ENCODE measurements at regions not wholly inside any gene's neighbourhood (a gene's known extent, or its start where the extent isn't known, plus 50 kb on each side); places are given as distances from the start of the nearest gene placed in this dataset.

DNA sequence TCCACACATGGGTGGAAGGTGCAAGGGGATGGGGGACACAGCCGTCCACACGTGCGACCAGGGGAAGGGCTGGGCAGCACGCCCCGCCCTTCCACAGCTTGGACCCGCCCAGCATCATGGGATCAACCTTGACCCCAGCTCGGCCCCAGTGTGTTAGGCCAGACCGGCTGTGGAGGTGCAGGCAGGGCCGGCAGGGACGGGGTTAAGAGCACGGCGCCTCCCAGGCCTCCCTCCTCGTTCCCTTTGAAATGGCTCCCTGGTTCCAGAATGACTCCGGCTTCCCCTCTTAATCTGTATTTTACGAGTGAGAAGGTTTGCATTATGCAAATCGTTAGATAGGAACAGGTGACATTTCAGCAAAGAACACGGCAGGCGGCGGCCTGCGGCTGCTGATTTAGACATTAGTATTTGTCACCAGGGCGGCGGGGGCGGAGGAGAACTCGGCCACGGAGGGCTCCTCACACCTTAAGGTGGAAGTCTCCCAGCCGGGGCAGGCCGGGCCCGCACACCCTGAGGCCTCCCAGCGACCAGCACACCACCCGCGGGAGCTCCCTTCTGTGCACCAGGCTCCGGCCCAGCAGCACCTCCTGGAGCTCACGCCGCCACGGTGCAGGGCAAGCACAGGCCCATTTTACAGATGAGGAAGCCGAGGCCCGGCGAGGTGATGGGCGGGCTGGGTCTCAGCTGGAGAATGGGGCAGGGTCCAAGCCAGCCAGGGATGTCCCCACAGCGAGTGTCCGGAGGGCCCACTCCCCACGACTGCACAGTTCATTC is 116.1 kb downstream of the FAM53A start:
- TF ChIP-seq GATA2 (IDR thresholded peaks at IDR 0.05; ENCODE audit: low read depth, low read length) = no peak
- TF ChIP-seq GATA3 (IDR thresholded peaks at IDR 0.05; ENCODE audit: low read depth, low read length) = no peak

DNA sequence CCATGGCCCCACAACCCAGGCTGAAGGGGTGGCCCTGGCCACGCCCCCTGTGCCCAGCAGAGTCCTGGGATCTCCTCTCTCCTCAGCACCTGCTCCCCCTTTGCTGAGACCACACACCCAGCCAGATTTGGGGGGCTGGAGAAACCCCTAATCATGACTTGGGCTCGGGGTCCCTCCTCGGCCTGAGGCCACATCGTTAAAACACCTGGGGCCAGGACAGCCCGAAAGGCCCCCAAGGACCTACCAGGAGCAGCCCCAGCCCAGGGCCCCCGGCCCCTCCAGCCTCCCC is 116.7 kb downstream of the FAM53A start:
- TF ChIP-seq GATA3 (IDR thresholded peaks at IDR 0.05; ENCODE audit: low read depth, low read length) (no peak), GATA2 (IDR thresholded peaks at IDR 0.05; ENCODE audit: low read depth, low read length) (no peak)

DNA sequence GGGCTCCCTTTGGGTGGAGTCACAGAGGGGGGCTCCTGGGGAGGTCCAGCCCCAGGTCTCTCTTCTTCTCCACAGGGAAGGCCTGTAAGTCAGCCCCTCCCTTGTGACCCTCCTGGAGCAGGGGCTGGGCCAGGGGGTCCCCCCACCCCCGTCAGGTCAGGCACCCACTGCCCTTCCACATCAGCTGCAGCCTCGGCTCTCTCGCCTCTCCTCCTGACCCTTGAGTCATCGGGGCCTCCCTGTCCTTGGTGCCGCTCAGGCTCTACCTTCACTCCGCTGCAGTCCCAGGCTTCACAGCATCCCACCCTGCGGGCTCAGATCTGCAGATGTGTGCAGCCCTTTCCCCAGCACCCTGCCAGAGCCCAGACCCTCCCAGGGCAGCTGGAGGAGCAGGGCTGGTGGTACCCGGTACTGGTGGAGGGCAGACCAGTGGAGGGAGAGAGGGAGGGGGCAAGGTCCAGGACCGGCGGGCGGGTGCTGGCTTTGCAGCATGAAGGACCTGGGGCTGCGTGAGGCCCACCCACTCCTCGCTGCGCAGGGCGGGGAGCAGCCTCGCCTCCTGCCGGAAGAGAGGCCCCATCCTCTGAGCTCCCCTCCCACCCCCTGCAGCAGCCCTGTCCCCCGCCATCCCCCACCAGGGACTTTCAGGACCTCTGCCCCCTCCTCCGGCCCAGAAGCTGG is 117.1 kb downstream of the FAM53A start:
- TF ChIP-seq GATA2 (IDR thresholded peaks at IDR 0.05; ENCODE audit: low read depth, low read length) (no peak), GATA3 (IDR thresholded peaks at IDR 0.05; ENCODE audit: low read depth, low read length) (no peak)

DNA sequence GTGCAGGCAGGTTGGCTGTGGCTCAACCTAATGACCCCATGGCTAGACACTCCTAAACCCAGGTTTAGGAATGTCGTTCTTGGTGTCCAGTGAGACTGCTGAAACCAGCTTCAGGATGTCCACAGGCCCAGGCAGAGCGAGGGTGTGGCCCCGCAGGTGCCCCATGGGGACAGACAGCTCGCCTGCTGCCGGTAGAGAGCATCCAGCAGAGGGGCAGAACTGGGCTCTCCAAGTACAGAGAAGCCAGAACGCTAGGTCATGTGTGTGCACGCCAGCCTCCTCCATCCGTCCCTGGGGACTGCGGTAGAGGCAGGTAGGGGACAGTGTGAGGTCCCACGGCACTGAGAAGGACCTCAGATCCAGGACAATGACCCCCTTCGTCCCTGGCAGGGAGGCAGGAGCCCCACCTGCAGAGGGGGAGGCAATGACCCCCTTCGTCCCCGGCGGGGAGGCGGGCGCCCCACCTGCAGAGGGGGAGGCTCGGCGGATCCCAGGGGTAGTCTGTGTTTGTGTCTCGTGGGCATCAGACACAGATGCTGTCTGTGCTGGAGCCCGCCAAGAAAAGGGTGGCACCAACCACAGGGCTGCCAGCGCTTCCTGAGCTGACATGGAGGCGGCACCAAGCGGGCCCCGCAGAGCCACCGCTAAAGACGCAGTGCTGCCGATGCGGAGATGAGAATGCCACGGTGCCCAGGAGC is 118.4 kb downstream of the FAM53A start:
- no peak for TF ChIP-seq GATA3 (IDR thresholded peaks at IDR 0.05; ENCODE audit: low read depth, low read length)
- TF ChIP-seq GATA2 (IDR thresholded peaks at IDR 0.05; ENCODE audit: low read depth, low read length) = no peak

DNA sequence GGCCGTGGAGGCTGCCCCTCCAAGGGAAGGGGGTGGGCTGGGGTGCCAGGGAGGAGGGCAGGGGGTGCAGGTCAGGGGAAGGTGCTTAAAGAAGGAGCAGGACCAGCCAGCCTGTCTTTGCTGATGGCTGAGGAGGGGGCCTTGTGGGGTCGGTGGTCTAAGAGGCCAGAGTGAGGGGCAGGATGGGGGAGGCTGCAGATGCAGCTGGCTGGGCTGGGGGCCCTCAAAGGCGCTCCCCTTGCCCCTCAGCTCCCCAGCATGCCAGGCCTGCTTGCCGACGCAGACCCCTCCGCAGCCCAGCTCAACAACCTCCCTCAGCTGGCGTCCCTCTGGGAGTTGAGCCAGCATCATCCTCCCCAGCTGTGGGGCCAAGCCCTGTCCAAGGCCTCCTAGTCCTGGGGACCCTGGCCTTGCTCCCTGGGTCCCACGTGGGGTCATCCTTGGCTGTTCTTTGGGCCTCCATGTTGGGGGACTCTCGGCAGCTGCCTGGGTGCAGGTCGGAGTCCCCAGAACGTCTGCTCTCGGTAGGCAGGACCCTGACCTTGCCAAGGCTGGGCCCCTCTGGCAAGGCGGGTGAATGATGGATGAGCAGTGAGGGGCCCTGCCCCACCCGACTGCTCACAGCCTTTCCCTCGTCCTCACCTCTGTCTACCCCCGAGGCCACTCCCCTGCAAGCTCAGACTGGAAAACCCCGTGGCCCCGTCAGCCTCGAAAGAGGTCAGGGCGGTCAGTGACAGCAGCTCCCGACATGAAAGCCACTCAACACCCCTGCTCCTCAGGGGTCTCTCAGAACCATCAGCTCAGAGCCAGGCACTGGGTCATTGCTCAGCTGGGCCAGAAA is 119.4 kb downstream of the FAM53A start:
- TF ChIP-seq GATA3 (IDR thresholded peaks at IDR 0.05; ENCODE audit: low read depth, low read length) = no peak
- TF ChIP-seq GATA2 (IDR thresholded peaks at IDR 0.05; ENCODE audit: low read depth, low read length) = no peak

DNA sequence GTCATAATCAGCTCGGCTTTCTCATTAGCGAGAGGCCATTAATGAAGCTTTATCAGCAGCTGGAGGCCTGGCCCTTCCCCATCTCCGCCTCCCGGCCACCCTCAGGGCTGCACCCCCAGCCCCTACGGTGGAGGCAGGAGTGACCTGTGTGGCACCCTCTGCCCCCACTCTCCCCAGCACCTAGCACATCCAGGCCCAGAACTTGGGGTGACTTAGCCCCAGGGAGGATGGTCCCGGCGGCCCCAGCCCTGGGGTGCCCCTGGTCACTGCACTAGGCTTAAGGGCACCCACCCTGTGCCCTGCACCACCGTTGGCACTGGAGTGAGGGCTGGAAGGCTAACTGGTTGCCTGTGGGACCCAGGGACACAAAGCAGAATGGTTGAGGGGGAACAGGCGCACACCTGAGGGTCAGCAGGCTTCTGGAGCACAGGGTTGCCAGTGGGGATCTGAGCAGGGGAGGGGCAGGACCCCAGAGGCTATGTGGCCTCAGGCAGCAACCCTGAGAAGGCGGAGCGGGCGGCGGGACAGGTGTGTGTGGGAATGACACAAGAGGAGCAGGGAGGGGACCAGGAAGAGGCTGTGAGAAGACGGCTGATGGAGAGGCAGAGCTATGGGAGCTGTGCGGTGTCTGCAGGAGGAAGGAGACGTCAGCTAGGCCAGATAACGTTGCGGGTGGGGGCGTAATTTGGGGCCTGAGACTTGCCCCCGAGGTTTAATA is 120.2 kb downstream of the FAM53A start:
- no peak for TF ChIP-seq GATA3 (IDR thresholded peaks at IDR 0.05; ENCODE audit: low read depth, low read length)
- no peak for TF ChIP-seq GATA2 (IDR thresholded peaks at IDR 0.05; ENCODE audit: low read depth, low read length)

DNA sequence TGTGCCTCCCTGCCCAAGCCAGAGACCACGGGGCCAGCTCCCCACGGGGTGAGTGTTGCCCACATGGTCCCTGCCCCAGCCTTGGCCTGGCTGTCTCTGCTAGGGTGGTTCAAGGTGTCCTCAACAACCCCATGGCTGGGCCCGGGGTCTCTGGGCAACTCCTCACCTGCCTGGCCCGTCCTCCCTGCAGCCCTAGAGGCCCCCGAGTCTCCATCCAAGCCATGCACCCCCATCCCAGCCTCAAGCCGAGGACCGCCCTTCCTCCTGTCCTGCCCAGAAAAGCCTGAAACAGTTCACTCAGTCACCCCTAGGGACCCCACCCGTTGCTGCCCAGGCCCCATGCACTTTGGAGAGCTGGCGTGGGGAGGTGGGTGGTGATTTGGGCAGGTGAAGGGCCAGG is 120.9 kb downstream of the FAM53A start:
- TF ChIP-seq GATA2 (IDR thresholded peaks at IDR 0.05; ENCODE audit: low read depth, low read length) (no peak), GATA3 (IDR thresholded peaks at IDR 0.05; ENCODE audit: low read depth, low read length) (no peak)

DNA sequence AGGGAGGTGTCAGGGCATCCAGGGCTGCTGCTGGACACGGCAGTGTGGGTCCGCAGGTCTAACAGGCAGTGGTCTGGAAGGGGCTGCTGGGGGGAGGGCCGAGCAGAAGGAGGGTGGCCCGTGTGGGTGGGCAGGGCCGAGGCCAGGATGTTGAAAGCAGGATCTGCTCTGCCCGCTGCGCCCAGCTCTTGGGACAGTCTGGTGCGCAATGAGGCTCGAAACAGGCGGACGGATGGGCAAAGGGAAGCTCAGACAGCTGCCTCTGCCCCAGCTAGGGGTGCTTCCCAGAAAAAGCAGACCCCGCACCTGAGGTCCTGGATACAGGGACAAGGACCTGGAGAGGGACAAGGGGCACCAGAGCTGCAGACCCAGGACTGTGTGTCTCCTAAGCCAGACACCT is 121.3 kb downstream of the FAM53A start:
- TF ChIP-seq GATA2 (IDR thresholded peaks at IDR 0.05; ENCODE audit: low read depth, low read length) = no peak
- no peak for TF ChIP-seq GATA3 (IDR thresholded peaks at IDR 0.05; ENCODE audit: low read depth, low read length)

DNA sequence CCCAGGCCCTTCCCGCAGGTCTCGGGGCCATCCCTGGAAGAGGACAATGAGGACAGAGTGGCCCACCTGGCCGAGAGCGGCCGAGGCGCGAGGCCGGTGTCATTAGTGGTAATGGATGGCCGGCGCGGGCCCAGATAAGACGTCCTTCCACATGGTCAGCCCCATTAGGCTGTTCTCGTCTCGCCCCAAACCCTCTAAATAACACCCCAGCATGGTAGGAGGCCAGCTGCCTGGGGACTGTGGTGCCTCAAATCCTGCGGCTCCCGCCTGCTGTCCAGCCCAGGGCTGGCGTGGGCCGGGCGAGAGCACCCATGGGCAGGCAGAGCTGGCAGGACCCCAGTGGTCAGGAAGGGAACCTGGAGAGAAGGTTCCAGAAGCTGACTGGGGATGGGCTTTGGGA is 121.7 kb downstream of the FAM53A start:
- TF ChIP-seq GATA3 (IDR thresholded peaks at IDR 0.05; ENCODE audit: low read depth, low read length) (no peak), GATA2 (IDR thresholded peaks at IDR 0.05; ENCODE audit: low read depth, low read length) (no peak)

DNA sequence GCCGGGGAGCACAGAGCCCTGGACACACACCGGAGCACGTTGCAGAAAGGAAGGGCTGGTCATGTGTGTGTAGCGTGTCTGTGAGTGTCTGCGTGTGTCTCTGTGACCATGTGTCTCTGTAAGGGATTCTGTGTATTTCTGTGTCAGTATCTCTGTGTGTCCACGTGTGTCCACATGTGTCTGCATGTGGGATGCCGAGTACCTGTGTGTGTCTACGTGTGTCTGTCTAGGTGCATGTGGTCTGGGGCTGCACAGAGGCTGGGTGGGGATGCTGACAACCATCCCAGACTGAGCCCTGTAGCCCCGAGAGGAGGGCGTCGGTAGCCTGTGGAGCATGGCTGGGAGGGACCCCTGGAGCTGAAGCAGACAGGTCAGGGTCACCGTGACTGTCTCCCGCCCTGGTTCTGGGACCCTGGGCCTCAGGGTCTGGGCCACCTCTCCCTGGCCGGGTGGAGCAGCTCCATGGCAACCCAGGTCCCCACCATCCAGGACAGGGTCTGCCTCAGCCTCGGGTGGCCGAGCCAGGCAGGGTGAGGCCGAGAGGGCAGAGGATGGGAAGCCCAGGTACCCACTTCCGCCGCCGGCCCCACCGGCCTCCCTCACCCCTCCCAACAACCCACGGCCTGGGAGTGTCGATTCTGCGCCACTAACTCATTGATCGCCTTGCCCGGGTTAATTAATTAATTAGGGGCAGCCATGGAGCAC is 122.7 kb downstream of the FAM53A start:
- TF ChIP-seq GATA2 (IDR thresholded peaks at IDR 0.05; ENCODE audit: low read depth, low read length) = no peak
- no peak for TF ChIP-seq GATA3 (IDR thresholded peaks at IDR 0.05; ENCODE audit: low read depth, low read length)

DNA sequence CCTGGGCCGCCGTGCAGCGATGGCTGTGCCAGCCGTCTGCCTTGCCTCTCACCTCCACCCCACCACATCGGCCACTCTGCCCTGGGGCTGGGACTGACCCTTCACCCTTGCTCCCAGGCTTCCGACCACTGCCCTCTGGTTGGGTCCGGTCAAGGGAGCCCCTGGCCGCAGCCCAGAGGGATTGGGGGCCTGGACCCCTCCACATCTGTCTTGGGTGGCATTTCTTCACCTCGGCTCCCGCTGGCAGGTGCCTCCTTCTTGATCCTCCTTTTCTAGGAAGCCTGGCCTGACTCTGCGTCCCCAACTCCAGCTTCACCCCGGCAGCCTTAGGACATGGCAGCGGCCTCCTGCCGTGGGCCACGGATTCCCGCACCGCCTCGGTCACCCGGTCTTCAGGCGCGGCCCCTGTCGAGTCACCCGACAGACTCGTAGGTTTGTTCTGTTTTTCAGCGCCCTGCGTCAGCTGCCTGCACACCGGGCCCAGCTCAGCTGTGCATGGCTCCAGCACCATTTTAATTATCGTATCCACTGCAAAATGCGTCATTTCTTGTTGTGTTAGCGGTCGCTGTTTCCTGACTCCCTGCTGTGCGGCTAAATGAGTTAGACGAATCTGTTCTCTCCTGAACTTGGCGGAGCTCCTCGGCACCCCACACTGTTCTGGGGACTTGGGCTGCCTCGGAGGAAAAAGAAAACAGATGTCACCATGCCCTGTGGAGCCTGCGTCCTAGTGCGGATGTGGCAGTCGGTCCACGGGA is 124.0 kb downstream of the FAM53A start:
- no peak for TF ChIP-seq GATA3 (IDR thresholded peaks at IDR 0.05; ENCODE audit: low read depth, low read length)
- TF ChIP-seq GATA2 (IDR thresholded peaks at IDR 0.05; ENCODE audit: low read depth, low read length) = no peak

DNA sequence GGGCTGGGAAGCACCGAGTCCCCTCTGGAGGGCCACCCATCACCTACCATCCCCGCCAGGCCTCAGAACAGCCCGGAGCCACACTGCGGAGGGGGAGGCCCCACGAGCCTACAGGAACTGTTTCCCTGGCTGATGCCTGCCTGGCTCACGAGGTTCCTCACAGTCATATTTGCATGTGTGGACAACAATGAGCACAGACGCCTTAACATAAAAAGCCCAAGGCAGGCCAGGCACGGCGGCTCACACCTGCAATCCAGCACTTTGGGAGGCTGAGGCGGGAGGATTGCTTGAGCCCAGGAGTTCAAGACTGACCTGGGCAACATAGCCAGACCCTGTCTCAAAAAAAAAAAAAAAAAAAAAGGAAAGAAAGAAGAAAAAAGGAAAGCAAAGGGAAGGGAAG is 125.9 kb downstream of the FAM53A start:
- no peak for TF ChIP-seq GATA2 (IDR thresholded peaks at IDR 0.05; ENCODE audit: low read depth, low read length)
- no peak for TF ChIP-seq GATA3 (IDR thresholded peaks at IDR 0.05; ENCODE audit: low read depth, low read length)

Data from SH-SY5Y (cell line).